ENCODE measurements at regions not wholly inside any gene's neighbourhood (a gene's known extent, or its start where the extent isn't known, plus 50 kb on each side); places are given as distances from the start of the nearest gene placed in this dataset.

- TF ChIP-seq CTCF (conservative IDR thresholded peaks at IDR 0.05; ENCODE audit: low read depth, low read length) (no peak), POLR2A (IDR thresholded peaks at IDR 0.05; ENCODE audit: low read depth, low read length) (no peak), SMC3 (IDR thresholded peaks at IDR 0.05; ENCODE audit: low read depth, low read length) (no peak), ELK1 (IDR thresholded peaks at IDR 0.05; ENCODE audit: borderline replicate concordance, low read depth, low read length) (no peak), CHD1 (IDR thresholded peaks at IDR 0.05; ENCODE audit: low read depth, low read length) (no peak)
These were observed 579.2 kb upstream of the RGS18 start for GRCh38 chr1:191579019-191579418.

All from IMR-90 (cell line).